ENCODE measurements at regions not wholly inside any gene's neighbourhood (a gene's known extent, or its start where the extent isn't known, plus 50 kb on each side); places are given as distances from the start of the nearest gene placed in this dataset.

DNA sequence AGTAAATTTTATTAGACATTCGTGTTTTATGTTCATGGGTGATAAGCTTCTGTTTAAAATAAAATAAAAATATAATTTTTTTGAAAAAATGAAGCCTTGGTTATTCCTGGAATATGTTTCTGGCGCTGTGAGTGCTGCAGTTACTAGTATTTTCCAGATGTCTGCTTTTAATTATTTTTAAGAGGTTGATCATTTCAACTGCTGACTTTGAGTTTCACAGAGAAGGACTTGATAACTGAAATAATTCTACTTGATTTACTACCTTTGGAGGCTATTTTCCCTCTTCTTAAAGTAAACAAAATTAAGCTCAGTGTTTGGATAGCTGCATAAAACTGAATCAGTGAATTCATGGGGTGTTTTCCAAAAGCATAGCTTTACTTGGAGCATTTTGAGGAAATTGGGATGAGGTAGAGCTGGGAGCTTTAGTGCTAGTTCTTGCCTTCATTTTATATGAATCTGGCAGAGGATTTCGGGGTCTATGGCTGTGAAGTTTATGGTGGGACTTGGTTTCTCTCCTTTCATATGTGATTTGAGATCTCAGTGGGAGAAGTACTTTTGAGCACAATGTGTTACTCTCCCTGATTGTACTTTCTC, 666.5 kb downstream of the DCDC2C start:
- no peak for DNase-seq (ENCODE audit: low spot score)

DNA sequence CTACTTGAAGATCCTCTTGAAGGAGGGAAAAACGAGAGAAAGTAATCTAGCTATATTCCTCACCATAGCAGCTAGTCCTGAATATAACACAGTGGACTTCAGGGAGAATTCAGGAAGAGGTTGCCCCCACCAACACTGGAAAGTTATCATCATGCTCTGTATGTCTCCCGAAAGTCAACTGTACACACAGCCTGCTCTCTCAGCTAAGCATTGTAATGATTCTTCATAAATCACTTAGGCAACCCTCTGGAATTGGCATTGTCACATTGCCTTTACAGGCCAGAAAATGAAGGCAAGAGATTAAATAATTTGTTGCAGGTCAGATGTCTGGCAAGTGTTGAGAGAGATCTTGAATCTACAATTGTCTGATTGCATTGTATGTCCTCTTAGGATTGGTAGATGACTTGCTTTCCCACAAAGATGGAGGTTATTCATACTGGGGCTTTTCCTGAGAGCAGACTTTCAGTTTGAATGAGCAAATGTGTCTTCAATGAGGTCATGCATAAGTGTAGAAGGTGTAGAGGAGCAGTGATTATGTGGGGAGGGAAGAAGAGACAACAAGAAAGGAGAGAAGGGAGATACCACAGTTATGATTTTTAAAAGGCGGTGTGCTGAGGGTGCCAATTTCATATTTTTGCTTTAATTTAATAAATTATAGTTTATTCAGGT, 667.2 kb downstream of the DCDC2C start:
- DNase-seq (ENCODE audit: low spot score) = no peak

DNA sequence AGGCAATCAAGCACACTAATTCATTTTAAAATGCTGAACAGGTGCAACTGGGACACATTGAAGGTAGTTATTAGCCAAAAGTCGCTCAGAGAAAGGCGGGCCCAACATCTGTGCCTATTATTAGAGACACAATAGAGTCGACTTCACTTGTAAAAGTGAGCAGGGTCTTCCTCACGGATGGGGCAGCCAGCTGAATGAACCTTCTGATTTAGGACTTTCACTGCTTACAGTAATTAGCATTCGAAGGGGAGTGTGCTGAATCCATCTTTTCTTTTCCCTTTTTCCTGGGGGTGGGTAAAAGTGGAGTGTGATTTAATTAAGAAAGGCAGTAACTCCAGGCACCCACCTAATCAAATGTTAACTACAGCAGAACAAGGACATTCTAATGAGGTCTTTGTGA, 677.7 kb downstream of the DCDC2C start:
- DNase-seq (ENCODE audit: low spot score) = no peak

DNA sequence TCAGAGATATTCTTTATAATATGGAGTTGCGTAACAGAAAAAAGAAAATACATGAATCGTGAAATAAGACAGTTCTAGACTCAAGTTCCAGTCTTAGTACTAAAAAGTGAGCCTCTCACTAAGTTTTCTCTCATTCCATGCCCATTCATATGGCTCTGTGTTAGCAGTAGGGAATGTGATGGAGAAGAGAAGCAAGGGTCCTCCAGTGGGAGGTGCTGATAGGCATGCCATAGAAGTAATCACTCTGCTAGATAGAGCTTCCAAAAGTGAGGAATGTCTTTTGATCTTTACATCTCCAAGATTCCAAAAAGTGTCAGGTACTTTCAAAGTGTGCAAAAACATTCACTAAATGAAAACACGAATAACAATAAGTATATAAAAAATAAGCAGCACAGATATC, 678.4 kb downstream of the DCDC2C start:
- DNase-seq (ENCODE audit: low spot score) = no peak

DNA sequence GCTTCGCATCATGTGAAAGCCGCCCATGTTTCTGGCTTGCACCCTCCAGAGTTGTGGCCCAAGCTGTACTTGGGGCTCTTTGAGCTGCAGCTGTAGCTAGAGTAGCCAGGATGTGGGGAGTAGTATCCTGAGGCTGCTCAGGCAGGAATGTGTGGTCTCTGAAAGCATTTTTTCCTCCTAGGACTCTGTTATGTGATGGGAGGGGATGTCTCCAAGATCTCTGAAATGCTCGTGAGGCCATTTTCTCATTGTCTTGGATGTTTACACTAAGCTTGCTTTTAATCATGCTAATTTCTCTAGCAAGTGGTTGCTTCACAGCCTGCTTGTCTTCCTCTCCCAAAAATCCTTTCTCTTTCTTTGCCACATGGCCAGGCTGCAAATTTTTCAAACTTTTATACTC, 687.6 kb downstream of the DCDC2C start:
- no peak for DNase-seq (ENCODE audit: low spot score)

DNA sequence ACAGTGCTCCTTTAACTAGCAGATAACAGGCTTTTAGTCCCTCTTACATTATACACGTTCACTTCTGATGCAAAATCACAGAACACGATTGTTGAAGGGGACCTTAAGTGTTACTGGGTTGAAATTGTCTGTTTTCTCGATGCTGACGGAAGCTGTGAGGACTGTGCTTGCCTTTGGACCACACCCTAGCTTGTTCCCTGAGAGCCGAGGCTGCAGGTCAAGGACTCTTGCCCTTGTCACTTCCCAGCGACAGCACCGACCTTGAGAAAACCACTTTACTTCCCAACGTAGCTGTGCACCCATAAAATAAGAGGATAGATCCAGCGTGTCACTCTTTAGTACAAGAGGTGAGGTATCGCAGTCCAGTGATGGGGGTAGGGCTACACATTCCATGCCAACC, 701.0 kb downstream of the DCDC2C start:
- DNase-seq (ENCODE audit: low spot score) = no peak

DNA sequence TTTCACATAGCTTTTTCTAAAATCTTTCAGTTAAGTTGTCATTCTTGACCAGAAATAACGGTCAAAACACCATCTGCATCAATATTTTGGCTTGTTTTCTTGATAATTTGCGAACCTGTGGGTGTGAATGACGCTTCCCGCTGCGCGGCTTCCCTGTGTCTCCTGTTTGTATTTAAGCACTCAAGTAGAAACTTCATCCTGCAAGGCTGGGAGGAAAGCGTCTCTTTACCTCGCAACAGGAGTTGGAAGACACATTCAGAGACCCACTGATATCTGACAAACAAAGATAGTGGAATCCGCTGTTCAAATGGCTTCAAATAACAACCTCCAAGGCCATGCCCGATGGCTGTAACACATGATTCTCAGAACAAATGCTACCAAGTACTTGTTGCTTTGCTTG, 704.9 kb downstream of the DCDC2C start:
- DNase-seq (ENCODE audit: low spot score) = no peak

DNA sequence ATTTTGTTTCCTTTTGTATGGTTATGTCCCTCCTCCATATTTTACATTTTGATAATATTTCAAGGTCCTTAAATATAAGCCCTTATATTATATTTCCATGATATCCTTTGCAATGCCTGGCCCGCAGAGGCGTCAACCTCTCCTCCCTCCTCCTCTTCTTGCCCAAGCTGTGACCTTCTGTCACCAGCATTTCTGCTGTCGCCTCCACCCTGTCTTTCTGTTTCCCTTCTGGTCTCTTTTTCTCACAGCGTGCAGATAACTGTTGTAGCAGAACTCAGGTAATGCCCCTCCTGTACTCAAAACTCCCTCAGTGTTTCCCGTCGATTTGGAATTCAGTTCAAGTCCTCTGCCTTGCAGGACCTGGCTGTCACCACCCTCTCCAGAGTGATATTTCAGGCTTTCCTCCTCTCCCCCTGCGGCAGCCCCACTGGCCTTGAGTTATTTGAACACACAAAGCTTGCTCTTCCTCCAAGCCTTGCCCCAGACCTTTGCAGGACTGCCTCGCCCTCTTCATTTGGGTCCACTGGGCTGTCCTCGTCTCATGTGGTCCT, 709.3 kb downstream of the DCDC2C start:
- no peak for DNase-seq (ENCODE audit: low spot score)

DNA sequence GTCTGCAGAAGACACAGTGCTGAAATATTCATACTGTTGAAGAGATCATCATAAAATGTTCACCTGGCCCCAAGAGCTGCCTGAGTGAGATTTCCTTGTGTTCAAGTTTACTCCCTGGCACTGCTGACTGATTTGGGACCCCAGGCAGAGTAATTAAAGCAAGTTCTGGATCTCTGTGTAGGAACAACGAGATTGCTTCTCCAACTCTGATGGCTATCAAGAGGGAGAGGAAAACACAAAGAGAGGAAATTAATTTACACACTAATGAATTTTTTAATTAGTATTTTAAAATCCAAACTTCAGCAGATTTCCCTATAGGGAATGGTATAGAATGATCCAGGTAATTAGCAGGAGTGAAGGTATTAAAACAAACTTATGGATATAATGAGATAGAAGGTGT, 711.8 kb downstream of the DCDC2C start:
- DNase-seq (ENCODE audit: low spot score) = no peak

DNA sequence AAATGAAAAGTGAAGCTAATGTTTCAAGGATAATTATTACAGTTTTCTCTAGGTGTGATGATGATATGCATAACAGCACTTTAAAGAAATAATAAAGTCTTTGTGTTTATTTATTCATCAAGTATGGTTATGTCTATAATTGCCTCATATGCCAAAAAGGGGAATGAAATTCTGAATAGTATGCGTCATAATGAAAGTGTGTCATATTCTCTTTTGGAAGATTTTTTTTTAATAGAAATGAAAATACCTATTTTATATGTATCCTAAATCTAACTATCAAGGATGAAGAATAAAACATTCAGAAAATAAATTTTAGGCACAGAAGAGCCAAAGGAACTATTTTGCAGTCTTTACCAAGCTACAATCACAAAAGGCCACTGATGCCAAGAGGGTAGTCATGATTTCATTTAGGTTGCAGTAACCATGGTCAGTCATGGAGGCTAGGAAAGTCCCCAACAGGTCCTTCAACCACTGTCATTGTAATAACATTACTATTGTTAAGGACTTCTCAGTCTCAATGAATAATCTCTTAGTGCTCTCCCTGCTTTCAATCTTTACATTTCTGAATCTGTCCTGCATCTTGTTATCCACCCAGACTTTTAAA, 712.5 kb downstream of the DCDC2C start:
- DNase-seq (ENCODE audit: low spot score) = no peak

DNA sequence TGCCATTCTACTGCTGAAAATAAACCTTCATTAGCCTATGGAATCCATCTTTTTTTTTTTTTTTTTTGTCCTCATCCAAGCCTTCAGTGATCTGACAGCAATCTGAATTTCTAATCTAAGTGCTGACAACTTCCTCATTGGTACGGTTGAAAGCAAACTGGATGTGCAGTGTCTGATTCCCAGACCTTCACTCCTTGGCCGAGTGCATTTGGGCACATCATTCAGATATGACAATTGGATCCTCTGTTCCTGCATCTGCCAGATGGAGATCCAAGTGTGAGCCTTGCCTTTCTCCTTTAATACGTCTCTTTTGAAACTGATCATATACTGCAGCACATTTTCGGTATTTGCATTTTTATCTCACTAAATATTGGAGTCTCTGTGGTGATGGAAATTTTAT, 713.1 kb downstream of the DCDC2C start:
- peak; percentile 17 for DNase-seq (ENCODE audit: low spot score)

DNA sequence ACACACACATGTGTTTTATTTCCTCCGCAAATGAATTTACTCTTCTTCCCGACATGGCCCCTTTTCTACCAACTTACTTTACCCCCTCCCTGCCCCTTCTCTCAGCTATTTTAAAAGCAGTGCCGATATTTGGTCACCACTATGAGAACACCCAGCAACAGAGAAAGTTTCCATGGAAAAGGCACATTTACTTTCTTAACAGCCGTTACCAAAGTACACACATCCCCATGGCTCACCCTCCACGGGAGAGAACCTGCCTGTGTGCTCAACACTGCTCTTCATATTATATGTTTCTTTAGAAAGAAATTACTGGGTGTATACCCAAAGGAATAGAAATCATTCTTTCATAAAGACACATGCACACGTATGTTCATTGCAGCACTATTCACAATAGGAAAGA, 714.4 kb downstream of the DCDC2C start:
- DNase-seq (ENCODE audit: low spot score) = no peak

DNA sequence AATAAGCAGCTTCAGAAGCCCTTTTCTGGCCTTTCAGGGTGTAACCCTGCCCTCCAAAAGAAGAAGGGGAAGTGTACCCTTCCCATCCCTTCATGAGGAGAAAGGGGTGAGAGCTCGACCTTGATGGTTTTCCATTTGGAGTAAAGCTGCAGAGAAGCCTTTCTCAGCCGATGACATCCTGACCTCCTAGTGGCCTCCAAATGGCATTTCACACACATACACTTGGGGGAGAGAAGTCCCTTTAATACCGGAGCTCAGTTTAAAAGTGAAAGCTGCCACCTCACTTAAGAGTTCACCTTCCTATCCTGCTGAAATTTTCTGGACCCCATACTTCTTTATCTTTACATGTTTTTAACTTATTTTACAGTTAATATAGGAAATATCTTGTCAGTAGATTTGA, 716.7 kb downstream of the DCDC2C start:
- no peak for DNase-seq (ENCODE audit: low spot score)

DNA sequence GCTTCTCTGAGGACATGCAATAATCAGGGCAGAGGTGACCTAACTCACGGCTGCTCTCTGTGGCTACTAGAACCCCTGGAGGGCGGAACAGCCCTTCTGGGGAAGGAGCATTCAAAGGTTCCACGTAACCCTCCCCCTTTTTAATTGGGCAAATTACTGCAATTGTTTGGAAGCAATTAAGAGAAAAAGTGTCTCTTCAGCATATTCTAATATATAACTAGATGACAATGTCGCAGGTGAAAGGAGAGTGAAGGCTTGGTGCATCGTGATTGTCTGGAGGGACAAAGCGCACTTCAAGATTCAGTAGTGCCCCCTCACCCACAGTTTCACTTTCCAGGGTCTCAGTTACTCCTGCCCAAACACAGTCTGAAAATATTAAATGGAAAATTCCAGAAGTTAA, 720.8 kb downstream of the DCDC2C start:
- no peak for DNase-seq (ENCODE audit: low spot score)

DNA sequence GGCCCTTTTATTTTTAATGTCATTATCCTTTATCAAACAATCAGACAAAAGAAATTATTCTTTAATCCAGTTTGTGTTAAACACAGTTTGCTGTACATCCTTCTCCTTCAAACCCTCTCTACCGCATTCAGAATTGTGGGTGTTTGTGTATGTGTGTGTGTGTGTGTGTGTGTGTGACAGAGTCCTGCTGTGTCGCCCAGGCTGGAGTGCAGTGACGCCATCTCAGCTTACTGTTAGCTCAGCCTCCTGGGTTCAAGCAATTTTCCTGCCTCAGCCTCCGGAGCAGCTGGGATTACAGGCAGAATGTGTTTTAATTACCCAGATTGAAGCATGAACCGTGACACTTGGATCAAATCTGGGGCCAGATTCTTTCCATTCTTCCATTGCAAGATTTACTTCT, 723.7 kb downstream of the DCDC2C start:
- no peak for DNase-seq (ENCODE audit: low spot score)

DNA sequence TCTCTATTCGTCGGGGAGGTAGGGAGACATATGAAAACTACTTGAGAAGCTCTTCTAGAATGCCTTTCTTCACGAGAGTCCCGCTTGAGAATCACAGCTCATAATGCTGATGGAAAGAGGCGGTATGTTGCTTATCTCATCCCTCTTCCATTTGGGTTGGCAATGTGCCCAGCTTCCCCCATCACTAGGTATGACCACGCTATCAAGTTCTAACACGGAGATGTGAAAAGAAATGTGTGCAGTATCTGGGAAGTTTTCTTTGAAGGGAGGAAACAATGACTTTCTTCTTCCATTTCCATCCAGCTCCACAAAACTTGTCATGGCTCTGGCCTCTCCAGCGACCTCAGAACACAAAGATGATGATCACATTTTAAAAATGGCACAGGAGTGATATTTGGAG, 742.4 kb downstream of the DCDC2C start:
- no peak for DNase-seq (ENCODE audit: low spot score)

DNA sequence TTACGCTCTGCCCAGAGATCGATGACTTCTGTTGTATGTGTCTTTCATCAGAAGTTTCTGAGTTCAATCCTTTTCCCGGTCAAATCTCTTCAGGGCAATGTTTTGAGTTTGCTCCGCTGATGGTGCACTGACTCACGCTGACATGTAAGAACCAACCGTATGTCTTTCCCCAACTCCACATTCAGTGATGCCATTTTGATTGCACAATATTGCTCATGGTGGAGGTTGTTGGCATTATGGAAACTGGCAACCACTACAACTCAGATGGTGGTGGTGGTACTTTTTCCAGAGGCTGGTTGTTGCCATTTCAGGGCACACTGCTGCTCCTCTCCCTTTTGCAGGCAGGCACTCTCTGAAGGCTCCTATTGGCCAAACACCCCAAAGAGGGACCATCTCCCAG, 751.5 kb downstream of the DCDC2C start:
- no peak for DNase-seq (ENCODE audit: low spot score)

DNA sequence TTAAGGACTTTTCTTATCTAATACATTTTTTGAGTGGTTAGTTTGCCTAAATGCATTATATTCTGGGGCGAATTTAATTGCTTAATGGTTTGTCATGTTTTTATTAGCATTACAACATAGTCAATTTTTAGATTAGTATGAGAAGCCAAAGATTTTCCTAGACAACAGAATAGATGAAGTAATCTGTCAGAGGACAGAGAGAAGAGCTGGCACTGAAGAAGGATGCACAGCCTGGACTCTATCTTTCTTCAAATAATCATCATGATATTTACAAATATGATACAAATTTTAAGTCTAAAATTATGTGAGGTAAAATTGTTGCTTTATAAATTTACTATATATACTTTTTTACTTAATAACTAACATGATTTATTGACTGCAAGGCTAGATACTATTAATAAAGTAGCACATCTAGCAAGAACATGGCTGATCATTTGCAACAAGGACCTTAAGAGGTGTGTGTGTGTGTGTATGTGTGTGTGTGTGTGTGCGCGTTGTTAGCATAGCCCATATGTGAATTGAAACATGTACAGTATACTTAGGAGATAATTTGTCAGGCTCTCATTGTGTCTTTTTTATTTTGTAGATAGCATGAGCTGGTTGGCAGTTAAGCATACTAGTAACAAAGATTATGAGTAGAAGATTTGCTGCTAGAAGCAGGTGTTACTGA, 752.2 kb downstream of the DCDC2C start:
- no peak for DNase-seq (ENCODE audit: low spot score)

DNA sequence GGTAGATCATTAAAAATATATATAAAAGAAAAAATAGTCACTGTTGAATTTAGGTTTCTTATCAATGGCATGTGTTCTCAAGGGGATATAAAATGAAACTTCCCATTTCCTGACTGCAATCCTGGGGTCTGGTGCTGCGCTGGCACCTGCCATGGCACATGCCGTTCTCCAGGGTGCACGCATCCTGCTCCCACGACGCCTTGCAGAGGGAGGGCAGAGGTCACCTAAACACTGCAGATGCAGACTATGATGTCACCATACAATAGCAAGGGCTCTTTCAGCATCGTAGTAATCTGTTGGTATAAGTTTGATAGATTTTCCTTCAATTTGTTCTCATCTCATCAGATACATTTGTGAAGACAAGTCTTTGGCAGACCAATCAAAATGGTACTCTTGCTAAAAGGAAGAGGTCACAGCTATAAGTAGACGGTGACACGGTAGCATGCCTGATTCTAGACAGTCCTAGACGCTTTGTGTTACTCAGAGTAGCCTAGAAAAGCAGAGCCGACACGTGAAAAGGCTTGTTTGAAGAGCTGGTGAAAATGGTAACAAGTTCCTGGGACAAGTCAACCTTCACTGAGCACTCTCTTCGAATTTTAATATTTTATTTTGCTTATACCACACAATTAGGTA, 761.4 kb downstream of the DCDC2C start:
- DNase-seq (ENCODE audit: low spot score) = no peak

DNA sequence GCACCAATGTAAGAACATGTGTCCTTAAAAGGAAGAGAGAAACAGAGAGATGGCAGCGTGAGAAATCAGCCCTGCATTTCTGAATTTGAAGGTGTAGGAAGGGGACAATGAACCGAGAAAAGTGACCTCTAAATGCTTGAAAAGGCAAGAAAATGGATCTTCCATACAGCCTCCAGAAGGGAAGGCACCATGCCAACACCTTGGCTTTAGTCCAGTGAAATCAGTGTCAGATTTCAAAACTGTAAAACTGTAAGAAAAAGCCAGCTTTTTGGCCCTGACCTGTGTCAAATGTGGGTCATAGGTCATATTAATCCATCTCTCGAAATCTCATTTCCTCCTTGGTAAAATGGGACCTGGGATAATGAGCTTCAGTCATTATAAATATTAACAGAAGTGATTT, 762.3 kb downstream of the DCDC2C start:
- DNase-seq (ENCODE audit: low spot score) = no peak

DNA sequence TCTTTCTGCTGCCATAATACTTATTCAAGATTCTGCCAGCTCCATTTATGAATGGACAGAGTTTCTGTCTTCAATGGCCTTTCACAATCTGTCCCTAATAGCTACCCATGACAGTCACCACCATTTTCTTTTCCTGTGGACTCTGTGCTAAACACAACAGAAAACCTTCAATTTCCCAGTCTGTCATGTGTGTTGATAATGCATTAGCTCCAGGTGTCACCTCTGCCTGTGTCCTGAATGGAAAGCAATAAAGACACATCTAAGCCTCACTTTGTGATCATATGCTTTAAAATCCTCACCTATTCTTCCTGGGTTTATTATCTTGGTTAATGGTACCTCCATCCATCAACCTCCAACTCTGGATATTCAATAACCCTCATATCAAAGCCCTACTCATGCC, 772.2 kb downstream of the DCDC2C start:
- no peak for DNase-seq (ENCODE audit: low spot score)

DNA sequence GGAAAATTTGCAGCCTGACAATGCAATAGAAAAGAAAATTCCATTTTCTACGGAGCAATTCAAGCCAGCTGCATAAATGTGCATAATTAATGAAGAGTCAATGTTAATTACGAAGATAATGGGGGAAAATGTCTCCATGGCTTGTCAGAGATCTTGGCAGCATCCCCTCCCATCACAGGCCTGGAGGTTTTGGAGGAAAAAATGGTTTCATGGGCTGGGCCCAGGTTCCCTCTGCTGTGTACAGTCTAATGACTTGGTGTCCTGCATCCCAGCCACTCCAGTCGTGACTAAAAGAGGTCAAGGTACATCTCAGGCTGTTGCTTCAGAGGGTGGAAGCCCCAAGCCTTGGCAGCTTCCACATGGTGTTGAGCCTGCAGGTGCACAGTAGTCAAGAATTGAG, 779.7 kb downstream of the DCDC2C start:
- no peak for DNase-seq (ENCODE audit: low spot score)

DNA sequence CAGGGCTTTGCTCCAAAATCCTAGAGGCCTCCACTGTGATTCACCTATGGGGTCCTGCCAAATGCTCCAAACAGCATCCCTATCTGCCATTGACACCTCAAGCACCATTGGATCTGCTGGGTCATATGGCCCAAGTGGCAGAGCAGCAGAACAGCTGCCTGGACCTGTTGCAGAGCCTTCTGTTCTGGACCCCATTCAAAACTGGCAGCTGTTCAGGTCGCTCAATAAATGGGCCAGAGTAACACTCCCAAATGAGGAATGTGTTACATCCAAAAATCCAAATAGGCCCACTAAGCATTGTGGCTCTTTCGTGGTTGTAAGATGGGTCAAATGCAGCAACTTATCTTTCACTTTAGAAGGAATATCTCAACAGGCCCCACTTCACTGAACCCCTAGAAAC, 783.6 kb downstream of the DCDC2C start:
- DNase-seq (ENCODE audit: low spot score) = no peak

Measured in pons (tissue), 1 donor.